Hematopoietic multipotent progenitor cell treated with erythropoietin and hydrocortisone succinate and interleukin-3 and kit ligand, for 8 days (in vitro differentiated cells): ENCODE measurements at regions not wholly inside any gene's neighbourhood (a gene's known extent, or its start where the extent isn't known, plus 50 kb on each side); places are given as distances from the start of the nearest gene placed in this dataset.
"Not testable (repeated sequence)": the region's sequence is repeated elsewhere in the genome, so short reads cannot be mapped to it uniquely, and the experiment has no call there.

Source experiments
- DNase-seq: peaks from one replicate; pipeline ENCODE4 v3.0.0-alpha.2; 2015

- DNase-seq: not testable (repeated sequence)
Observed at GRCh38 chr16:15307184-15307583, 70.9 kb downstream of the NPIPA5 start.

GRCh38 chr16:15305889-15306288, 72.2 kb downstream of the NPIPA5 start:
- DNase-seq: not testable (repeated sequence)

GRCh38 chr16:15303667-15304324, 74.3 kb downstream of the NPIPA5 start:
- DNase-seq: not testable (repeated sequence)

GRCh38 chr16:15297104-15297503, 81.0 kb downstream of the NPIPA5 start:
- not testable (repeated sequence) for DNase-seq

- peak; percentile 1 for DNase-seq
Observed at GRCh38 chr16:15274796-15275195, 103.3 kb downstream of the NPIPA5 start.

DNA sequence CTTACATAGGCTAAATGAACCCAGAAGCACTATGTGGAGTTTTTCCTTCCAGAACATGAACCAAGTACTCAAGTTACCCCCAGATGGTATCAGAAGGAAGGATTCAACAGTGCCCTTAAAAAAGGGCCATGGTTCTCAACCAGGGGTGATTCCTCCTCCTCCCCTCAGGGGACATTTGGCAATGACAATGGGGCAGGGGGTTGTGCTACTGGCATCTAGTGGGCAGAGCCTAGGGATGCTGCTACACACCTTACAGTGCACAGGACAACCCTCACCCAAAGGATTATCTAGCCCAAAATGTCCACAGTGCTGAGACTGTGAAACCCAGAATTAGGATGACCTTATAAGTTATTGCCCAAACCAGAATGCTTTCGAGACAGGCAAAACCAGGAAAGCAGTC, 104.1 kb downstream of the NPIPA5 start:
- not testable (repeated sequence) for DNase-seq

DNA sequence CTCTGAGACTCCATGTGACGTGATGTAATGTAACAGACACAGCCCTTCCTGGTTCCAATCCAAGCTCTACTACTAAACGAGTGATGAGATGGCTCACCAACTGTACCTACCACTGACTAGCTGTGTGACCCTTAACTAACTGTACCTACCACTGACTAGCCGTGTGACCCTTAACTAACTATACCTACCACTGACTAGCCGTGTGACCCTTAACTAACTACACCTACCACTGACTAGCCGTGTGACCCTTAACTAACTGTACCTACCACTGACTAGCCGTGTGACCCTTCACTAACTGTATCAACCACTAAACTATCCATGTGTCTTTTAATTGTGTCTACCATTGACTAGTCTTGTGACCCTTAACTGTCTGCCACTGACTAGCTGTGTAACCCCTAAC, 111.2 kb downstream of the NPIPA5 start:
- DNase-seq: not testable (repeated sequence)

- DNase-seq: not testable (repeated sequence)
Observed at GRCh38 chr16:15262212-15262611, 115.9 kb downstream of the NPIPA5 start.

DNA sequence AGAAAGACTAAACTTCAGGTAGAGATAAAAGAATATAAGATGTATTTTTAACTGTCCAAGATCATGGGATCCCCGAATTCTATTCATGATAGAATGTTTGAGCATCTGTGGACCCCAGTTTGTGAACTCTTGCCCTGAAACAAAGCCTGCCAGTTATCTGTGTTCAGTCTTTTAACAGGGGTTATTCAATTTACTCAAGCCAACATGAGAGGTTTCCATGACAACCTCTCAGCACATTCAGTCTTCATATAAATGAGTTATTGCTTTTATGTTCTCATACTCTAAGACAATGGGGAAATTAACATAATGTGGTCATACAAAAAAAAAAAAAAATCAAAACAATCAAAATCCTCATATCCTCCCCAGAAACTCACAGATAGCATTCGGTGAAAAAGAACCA, 130.1 kb downstream of the NPIPA5 start:
- DNase-seq: not testable (repeated sequence)

DNA sequence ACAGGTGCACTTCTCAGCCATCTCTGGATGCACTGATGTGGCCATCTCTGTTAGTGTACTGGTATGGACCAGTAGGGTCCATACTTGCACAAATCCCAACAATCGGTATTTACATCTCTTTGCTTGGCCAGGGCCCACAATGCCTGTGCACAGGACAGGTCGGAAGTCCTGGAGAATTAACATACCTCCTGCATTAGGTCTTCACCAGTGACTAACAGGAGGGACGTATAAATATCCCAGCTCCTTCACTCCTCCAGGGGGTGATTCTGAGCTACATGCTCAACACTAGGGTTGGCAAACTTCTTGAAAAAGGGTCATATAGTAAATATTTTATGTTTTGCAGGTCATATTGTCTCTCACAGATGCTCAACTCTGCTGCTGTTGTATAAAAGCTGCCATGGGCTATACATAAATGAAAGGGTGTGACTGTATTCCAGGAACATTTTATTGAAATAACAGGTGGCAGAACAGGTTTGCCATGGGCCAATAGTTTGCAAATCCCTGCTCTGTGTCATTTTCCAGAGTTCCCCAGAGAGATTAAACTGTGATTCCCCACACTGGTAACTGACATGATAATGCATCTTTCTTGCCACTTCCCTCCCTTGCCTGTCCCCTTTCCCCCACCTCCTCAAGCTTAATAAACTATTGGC, 141.3 kb downstream of the NPIPA5 start:
- not testable (repeated sequence) for DNase-seq

- not testable (repeated sequence) for DNase-seq
Observed at GRCh38 chr16:15235140-15235539, 141.1 kb upstream of the RRN3 start.

DNA sequence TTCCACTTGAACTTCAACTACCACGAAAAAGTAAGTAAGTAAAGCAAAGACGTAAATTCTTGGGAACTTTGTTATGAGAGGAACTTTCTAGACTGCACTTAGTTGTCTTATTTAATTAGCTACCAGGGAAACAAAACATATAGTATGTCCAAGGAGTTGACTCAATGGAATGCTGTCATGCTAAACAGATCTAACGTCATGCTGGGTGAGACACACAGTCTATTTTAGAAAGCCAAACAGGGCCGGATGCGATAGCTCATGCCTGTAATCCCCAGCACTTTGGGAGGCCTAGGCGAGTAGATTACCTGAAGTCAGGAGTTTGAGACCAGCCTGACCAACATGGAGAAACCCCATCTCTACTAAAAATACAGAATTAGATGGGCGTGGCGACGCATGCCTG, 140.6 kb upstream of the RRN3 start:
- not testable (repeated sequence) for DNase-seq

DNA sequence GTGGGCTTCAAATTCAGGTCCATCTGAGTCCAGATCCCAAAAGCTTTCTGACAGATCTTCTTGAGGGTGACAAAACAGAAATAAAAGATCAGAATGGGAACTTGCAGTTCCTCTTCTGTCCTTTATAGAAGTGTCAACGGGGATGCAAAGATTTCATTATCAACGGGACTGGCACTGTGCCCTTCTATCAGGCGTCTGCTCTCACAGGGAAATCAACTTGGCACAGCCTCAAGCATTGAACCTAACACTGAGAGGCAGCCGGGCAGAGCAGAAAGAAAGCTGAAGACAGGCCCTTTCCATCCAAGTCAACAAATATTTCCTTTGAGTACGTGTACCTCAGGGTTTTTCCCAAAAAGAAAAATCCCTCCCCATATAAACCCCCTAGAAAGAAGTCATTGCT, 136.4 kb upstream of the RRN3 start:
- DNase-seq: not testable (repeated sequence)

- DNase-seq: not testable (repeated sequence)
Observed at GRCh38 chr16:15229661-15230060, 135.6 kb upstream of the RRN3 start.

DNA sequence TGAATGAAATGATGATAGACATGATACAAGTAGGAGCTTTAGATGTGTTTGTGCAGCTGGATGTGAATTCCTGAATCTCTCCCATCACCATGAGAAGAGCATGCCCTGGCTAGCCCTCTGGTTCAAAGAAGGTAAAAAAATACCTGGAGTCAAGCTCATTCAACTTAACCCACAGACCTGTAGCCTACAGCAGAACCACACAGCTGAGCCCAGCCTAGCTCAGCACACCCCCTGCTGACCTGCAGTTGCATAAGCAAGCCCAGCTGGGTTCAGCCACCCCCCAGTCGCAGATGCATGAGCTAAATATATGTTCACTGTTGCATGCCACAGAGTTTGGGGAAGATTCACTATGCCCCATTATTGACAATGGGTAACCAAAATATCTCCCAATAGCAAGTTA, 130.6 kb upstream of the RRN3 start:
- DNase-seq: not testable (repeated sequence)

DNA sequence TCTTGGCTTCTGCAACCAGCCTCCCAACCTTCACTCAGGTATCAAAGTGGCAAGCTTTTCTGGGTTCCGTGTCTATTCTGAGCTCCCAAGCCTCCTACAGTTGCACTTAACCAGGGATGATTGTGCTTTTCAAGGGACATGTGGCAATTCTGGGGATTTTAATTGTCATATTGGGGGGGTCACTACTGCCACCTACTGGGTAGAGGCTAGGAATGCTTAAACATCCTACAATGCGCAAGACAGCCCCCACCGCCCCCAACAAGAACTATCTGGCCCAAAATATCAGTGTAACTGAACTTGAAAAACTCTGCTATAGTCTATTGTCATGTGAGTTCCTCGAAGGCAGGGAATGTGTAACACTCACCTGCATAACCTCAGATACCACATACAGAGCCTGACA, 129.3 kb upstream of the RRN3 start:
- DNase-seq: not testable (repeated sequence)

- DNase-seq: peak; percentile 28
Observed at GRCh38 chr16:15219679-15220615, 125.9 kb upstream of the RRN3 start.

GRCh38 chr16:15218856-15219500, 124.9 kb upstream of the RRN3 start:
- DNase-seq: not testable (repeated sequence)

GRCh38 chr16:15207202-15207981, 113.3 kb upstream of the RRN3 start:
- DNase-seq: not testable (repeated sequence)

GRCh38 chr16:15206439-15206838, 112.4 kb upstream of the RRN3 start:
- DNase-seq: not testable (repeated sequence)

DNA sequence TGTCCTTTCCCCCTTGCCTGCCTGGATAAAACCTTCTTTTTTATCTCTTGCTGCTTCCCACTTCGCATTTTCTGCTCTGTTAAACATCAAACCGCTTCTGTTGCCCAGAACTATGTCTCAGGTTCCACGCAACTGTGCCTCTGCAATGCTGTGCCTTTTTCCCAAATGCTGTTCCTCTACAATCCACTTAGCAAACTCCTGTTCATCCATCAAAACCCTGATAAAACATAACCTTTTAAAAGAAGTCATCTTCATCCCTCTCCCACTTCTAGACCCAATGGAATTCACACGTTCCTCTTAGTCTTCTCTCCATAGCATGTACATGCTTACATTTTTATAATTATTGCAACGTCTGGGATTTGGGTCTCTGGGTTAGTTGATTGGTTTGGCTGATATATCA, 111.9 kb upstream of the RRN3 start:
- not testable (repeated sequence) for DNase-seq

DNA sequence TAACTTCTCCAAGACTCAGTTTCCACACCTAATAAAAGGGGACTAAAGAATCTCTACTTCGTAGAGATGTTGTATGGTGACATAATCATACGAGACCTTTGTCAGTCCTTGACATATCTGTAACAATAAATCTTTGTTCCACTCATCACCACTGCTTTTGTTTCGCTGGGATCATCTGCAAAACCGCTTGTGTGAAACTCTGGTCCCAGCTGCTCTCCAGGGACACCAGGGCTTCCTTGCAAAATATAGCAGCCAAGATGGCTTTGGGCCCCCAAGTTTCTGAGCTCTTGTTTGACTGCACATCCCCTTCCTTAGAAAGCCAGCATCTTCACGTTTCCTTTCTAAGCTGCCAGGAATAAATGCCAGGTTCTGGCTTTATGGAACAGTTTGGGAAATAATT, 110.5 kb upstream of the RRN3 start:
- DNase-seq: not testable (repeated sequence)
